GM12864 (cell line): ENCODE measurements at regions not wholly inside any gene's neighbourhood (a gene's known extent, or its start where the extent isn't known, plus 50 kb on each side); places are given as distances from the start of the nearest gene placed in this dataset.

Source experiments
- DNase-seq: peaks from one replicate; pipeline ENCODE4 v3.0.0-alpha.2; 2011; ENCODE audit warnings: low read depth
- H3K4me3 ChIP-seq: 2 replicates; pipeline ENCODE4 v1.5.1; 2011; ENCODE audit warnings: mild to moderate bottlenecking, low read depth, low read length, control low read depth
- CTCF ChIP-seq: IDR thresholded peaks from 2 replicates; pipeline ENCODE4 v1.5.1; 2011; ENCODE audit warnings: low read depth, mild to moderate bottlenecking, moderate library complexity, low read length, control low read depth, inconsistent platforms; ENCODE audit errors: missing control alignments

DNA sequence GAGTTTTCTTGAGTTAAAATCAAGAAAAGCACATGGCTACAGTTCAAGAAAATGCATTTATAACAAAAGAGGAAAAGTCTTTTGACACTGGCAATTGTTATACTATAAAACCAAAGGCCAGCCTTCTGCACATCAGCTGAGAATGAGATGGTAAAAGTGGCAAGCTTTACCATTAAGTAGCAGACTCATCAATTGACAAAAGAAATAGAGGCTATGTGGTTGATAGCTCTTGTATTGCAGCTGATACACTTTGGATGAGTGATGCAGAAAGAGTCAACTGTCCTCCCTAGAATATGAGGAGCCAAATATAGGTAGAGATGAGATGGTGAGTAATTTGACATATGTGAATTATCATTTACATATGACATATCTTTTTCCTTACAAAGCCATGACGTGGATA is 1100.9 kb upstream of the CDH6 start:
- DNase-seq, result no peak

GRCh38 chr5:30069441-30070263 is 1123.8 kb upstream of the CDH6 start:
- DNase-seq, result no peak
- no peak for TF ChIP-seq CTCF
- no peak overlapping the region for H3K4me3 ChIP-seq

More for the DNA sequence above, 1100.9 kb upstream of the CDH6 start:
- TF ChIP-seq CTCF, result no peak
- H3K4me3 ChIP-seq, result no peak overlapping the region

- DNase-seq, result no peak
- no peak overlapping the region for H3K4me3 ChIP-seq
- no peak for TF ChIP-seq CTCF
Observed at GRCh38 chr5:30063503-30063902, 1130.0 kb upstream of the CDH6 start.

GRCh38 chr5:30051976-30052375 is 1141.5 kb upstream of the CDH6 start:
- H3K4me3 ChIP-seq, result no peak overlapping the region
- DNase-seq, result no peak
- no peak for TF ChIP-seq CTCF

DNA sequence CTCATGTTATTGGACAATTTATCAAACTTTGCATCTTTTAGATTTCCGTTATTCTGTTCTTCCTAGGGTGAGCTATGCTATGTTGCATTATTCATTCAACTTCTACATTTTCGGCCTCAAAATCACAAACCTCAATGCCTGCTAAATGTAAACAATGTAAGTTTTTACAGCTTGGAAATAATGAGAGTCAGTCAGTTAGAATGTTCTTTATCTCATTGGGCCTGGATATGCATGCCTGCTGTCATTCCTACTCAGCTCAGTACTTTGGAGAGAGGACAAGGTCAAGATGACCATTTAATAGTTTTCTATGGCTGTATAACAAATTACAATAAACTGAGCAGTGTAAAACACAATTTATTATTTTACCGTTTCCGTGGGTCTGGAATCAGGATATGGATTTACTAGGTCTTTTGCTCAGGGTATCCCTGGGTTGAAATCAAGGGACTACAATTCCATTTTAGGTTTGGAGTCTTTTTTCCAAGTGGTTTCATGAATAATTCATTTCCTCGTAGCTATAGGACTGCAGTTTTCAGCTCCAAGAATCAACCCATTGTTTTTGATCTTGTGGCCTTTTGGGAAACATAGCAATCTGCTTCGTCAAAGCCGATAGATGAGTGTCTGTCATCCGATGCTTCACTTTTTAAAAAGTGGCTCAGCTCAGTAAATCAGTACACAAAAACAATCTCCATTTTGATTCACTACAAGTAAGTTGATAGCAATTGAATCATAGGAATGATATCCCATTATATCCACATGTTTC is 1143.2 kb upstream of the CDH6 start:
- H3K4me3 ChIP-seq, result no peak overlapping the region
- DNase-seq, result no peak
- no peak for TF ChIP-seq CTCF

- no peak for TF ChIP-seq CTCF
- no peak for DNase-seq
- no peak overlapping the region for H3K4me3 ChIP-seq
Observed at GRCh38 chr5:30042677-30043076, 1150.8 kb upstream of the CDH6 start.

GRCh38 chr5:30041831-30042385 is 1151.6 kb upstream of the CDH6 start:
- no peak overlapping the region for H3K4me3 ChIP-seq

More at GRCh38 chr5:30041831-30042385, 1151.6 kb upstream of the CDH6 start:
- no peak for TF ChIP-seq CTCF
- DNase-seq, result no peak
